Heart right ventricle (tissue), 16 donors: ENCODE measurements at regions not wholly inside any gene's neighbourhood (a gene's known extent, or its start where the extent isn't known, plus 50 kb on each side); places are given as distances from the start of the nearest gene placed in this dataset.

Experiments used
- ATAC-seq, 8 donors: fragments of 200-7000 bp; cut with Tn5 transposase; one replicate each; pipeline ENCODE4 v1.9.1; 2020; ENCODE audit warnings: mild to moderate bottlenecking in 8 of 8, moderate library complexity in 8 of 8, moderate number of reproducible peaks in 1 of 8
- DNase-seq, 2 donors: peaks; one replicate each; pipeline ENCODE4 v3.0.0-alpha.2; 2020
- H3K27ac ChIP-seq, 10 donors: fragments of 200-600 bp; sonication (generic) in 2 of 10; one replicate each; pipeline versions ENCODE4 v1.5.0 to v1.8.0; 2020 to 2022; ENCODE audit warnings: mild to moderate bottlenecking in 3 of 10
- H3K27me3 ChIP-seq, 7 donors: fragments of 200-600 bp; one replicate each; pipeline ENCODE4 v1.8.0; 2021 to 2022; ENCODE audit warnings: mild to moderate bottlenecking in 2 of 7
- H3K36me3 ChIP-seq, 9 donors: fragments of 200-600 bp; sonication (generic) in 1 of 9; one replicate each; pipeline versions ENCODE4 v1.5.0 to v1.8.0; 2020 to 2022; ENCODE audit warnings: mild to moderate bottlenecking in 2 of 9
- H3K4me1 ChIP-seq, 9 donors: fragments of 200-600 bp; sonication (generic) in 1 of 9; one replicate each; pipeline versions ENCODE4 v1.5.0 to v1.8.0; 2020 to 2022; ENCODE audit warnings: mild to moderate bottlenecking in 4 of 9
- H3K4me3 ChIP-seq, 10 donors: fragments of 200-600 bp; sonication (generic) in 2 of 10; one replicate each; pipeline versions ENCODE4 v1.5.0 to v1.8.0; 2020 to 2022; ENCODE audit warnings: mild to moderate bottlenecking in 7 of 10, moderate library complexity in 2 of 10
- H3K9me3 ChIP-seq, 11 donors: fragments of 200-600 bp in 10 of 11; sonication (generic) in 2 of 11; one replicate each; pipeline versions ENCODE4 v1.5.0 to v1.8.0; 2013 to 2022; ENCODE audit warnings: mild to moderate bottlenecking in 2 of 11, control low read depth in 1 of 11, moderate library complexity in 1 of 11
- CTCF ChIP-seq, 9 donors: fragments of 200-600 bp; sonication (generic) in 2 of 9; IDR thresholded peaks; one replicate each; pipeline versions ENCODE4 v1.5.0 to v1.8.0; 2021 to 2022; ENCODE audit warnings: antibody characterized with exemption in 9 of 9, mild to moderate bottlenecking in 5 of 9, moderate library complexity in 1 of 9
- WGBS, 2 donors: extraction: QIAGEN DNeasy Blood & Tissue Kit; methylation state at CpG; one replicate each; pipeline ENCODE4 v1.1.7; 2013; ENCODE audit warnings: inconsistent platforms in 1 of 2; 5-methylcytosine and 5-hydroxymethylcytosine counted together
- intact Hi-C, 10 donors: fragments of 100-400 bp; cut with DNase I; formaldehyde crosslinking; loops; one replicate each; pipeline versions ENCODE4 v1.11.1 to v1.14.2; 2022
- donor health status: Arrhythmogenic right ventricular cardiomyopathy.
- donor health status: ischemic (EF 13 %, LVEDD 7.1; RV severe dilation, severe dysfunction).
- donor health status: healthy with polysubstance abuse.
- donor health status: DM: no; HTN: yes; CAD: no.
- donor health status: DM: no; HTN: no; CAD: no.
- donor health status: ischemic (EF 25% LVEDD 6.9; RV normal size, moderate dysfunction).
- donor health status: ischemic (EF 25% LVEDD 5.7; RV mildly dilated, moderate dysfunction).
- donor health status: healthy.
- donor health status: DM: yes; HTN: yes; CAD: no.
- donor health status: Ischemic cardiomyopathy.
- donor health status: ischemic (EF 35%, LVEDD 5.7; RV mildly dilated, moderate dysfunction).
- donor health status: nonischemic (EF 11% LVEDD 7.7; RV severe dilation, severe dysfunction).
- donor health status: DM: yes; HTN: yes; CAD: no.
- donor health status: PGD.
- donor health status: ischemic (EF 29% LVEDD 5.4; RV normal size, mild dysfunction).
- donor health status: nonischemic (EF 23%, LVEDD 6.1; RV moderate dilation, normal function).

GRCh38 chr1:223474804-223475203 lies 81.6 kb downstream of the CCDC185 start:
- Histone ChIP-seq H3K27me3 (peaks cover 0 to 32% (median 20%) of the 10 kb centered on the region in 7 donors), H3K4me1 (no peaks in the 10 kb centered on the region), H3K36me3 (no peaks in the 10 kb centered on the region), H3K4me3 (no peak overlapping the region), H3K9me3 (no peaks in the 10 kb centered on the region), H3K27ac (no peak overlapping the region)
- WGBS, 2 donors: 81 to 86% methylated on average over 6 of the region's 6 CpGs
- DNase-seq (no peak), ATAC-seq (no peak)
- intact Hi-C loops: no loop called here
- TF ChIP-seq CTCF (IDR thresholded peaks at IDR 0.05): no peak

GRCh38 chr1:223477456-223477855 lies 84.2 kb downstream of the CCDC185 start:
- 49 to 52% methylated on average over 2 of the region's 2 CpGs for WGBS, 2 donors
- TF ChIP-seq CTCF (IDR thresholded peaks at IDR 0.05): no peak
- intact Hi-C loops: no loop called here

GRCh38 chr1:223478606-223479005 lies 85.4 kb downstream of the CCDC185 start:
- Histone ChIP-seq H3K4me1 (no peaks in the 10 kb centered on the region), H3K27me3 (peaks cover 0 to 54% (median 27%) of the 10 kb centered on the region in 7 donors), H3K4me3 (no peak overlapping the region), H3K27ac (no peak overlapping the region), H3K9me3 (no peaks in the 10 kb centered on the region), H3K36me3 (no peaks in the 10 kb centered on the region)
- no peak for DNase-seq
- TF ChIP-seq CTCF (IDR thresholded peaks at IDR 0.05): no peak
- ATAC-seq: no peak
- intact Hi-C loops: no loop called here
- 88 to 92% methylated on average over 8 to 10 of the region's 10 CpGs for WGBS, 2 donors

More at GRCh38 chr1:223477456-223477855, 84.2 kb downstream of the CCDC185 start:
- Histone ChIP-seq H3K27ac (no peak overlapping the region), H3K4me3 (no peak overlapping the region), H3K4me1 (no peaks in the 10 kb centered on the region), H3K36me3 (no peaks in the 10 kb centered on the region), H3K27me3 (peaks cover 0 to 42% (median 24%) of the 10 kb centered on the region in 7 donors), H3K9me3 (no peaks in the 10 kb centered on the region)
- ATAC-seq (no peak), DNase-seq (no peak)

GRCh38 chr1:223479261-223479660 lies 86.0 kb downstream of the CCDC185 start:
- Histone ChIP-seq H3K36me3 (no peaks in the 10 kb centered on the region), H3K4me1 (no peaks in the 10 kb centered on the region), H3K27ac (no peak overlapping the region), H3K4me3 (no peak overlapping the region), H3K27me3 (peaks cover 0 to 58% (median 31%) of the 10 kb centered on the region in 7 donors), H3K9me3 (no peaks in the 10 kb centered on the region)
- ATAC-seq (no peak), DNase-seq (no peak)
- intact Hi-C loops: no loop called here
- no peak for TF ChIP-seq CTCF (IDR thresholded peaks at IDR 0.05)
- WGBS, 2 donors: 21 to 35% methylated on average over 7 of the region's 7 CpGs
